MM.1S (cell line): ENCODE measurements at regions not wholly inside any gene's neighbourhood (a gene's known extent, or its start where the extent isn't known, plus 50 kb on each side); places are given as distances from the start of the nearest gene placed in this dataset.

ENCODE experiments used
- CTCF ChIP-seq: fragments of 300-600 bp; sonication (generic); IDR thresholded peaks from 2 replicates; pipeline ENCODE4 v1.5.1; 2016; ENCODE audit warnings: antibody characterized with exemption, low read length, mixed read lengths
- EZH2 ChIP-seq: fragments of 300-600 bp; sonication (generic); optimal IDR thresholded peaks from 2 replicates; pipeline ENCODE3; 2017; ENCODE audit warnings: low read depth, mild to moderate bottlenecking, antibody characterized with exemption, low read length, mixed read lengths
- EZH2phosphoT487 ChIP-seq: fragments of 300-600 bp; sonication (generic); IDR thresholded peaks from 2 replicates; pipeline ENCODE4 v1.6.1; 2018; ENCODE audit warnings: antibody characterized with exemption, low read length

- TF ChIP-seq CTCF (no peak), EZH2 (no peak), EZH2phosphoT487 (no peak)
These were observed 111.4 kb downstream of the CPZ start for GRCh38 chr4:8703857-8704495.
